ENCODE measurements at regions not wholly inside any gene's neighbourhood (a gene's known extent, or its start where the extent isn't known, plus 50 kb on each side); places are given as distances from the start of the nearest gene placed in this dataset.

GRCh38 chr7:25316366-25316765 lies 88.1 kb upstream of the NPVF start:
- no peak for DNase-seq

GRCh38 chr7:25318047-25318446 lies 89.8 kb upstream of the NPVF start:
- no peak for DNase-seq

- DNase-seq, result no peak
Measured at GRCh38 chr7:25319707-25320106, 91.4 kb upstream of the NPVF start.

GRCh38 chr7:25320791-25321190 lies 92.5 kb upstream of the NPVF start:
- no peak for DNase-seq

GRCh38 chr7:25321424-25321823 lies 93.1 kb upstream of the NPVF start:
- DNase-seq, result no peak

DNA sequence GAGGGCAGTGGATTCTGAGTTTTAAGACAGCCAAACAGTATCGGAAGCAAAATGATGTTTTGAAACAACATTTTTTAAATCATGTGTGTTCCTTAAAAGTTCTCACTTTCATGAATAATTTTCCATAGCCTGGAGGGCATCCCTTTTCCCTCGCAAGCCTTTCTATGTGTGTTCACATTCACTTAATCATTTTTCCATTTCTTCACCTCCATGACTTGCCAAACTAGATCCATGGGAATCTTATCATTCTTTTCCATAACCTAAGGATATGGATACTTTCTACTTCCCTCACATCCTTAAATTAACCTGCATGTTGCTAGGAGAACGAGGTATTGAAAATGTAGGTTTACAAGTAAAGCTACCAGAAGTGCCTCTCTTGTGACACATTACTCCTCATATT lies 94.2 kb upstream of the NPVF start:
- DNase-seq, result no peak

DNA sequence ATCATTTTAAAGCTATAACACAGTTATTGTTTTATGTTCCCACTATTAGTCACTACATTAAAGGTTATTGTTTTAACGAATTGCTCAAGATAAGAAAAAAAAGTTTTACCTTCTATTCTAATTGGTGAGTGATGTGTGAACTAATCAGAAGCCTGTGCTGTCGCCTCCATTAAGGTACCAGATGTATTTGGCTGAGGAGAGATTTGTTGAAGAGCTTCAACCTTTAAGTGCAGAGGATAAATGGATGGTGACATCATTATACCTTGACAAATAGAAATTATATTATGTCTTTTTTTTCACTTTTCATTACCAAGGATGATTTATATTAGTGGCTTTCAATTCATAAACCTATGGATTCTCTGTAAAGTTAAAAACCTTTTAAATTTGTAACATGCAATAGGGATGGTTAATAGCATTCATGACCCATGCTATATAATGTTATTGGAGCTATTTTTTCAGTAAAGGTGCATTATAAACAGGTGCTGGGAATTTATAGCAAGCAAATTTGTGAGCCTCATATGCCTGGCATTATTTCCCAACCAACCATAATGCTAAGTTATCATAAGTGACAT lies 97.0 kb upstream of the NPVF start:
- no peak for DNase-seq

DNA sequence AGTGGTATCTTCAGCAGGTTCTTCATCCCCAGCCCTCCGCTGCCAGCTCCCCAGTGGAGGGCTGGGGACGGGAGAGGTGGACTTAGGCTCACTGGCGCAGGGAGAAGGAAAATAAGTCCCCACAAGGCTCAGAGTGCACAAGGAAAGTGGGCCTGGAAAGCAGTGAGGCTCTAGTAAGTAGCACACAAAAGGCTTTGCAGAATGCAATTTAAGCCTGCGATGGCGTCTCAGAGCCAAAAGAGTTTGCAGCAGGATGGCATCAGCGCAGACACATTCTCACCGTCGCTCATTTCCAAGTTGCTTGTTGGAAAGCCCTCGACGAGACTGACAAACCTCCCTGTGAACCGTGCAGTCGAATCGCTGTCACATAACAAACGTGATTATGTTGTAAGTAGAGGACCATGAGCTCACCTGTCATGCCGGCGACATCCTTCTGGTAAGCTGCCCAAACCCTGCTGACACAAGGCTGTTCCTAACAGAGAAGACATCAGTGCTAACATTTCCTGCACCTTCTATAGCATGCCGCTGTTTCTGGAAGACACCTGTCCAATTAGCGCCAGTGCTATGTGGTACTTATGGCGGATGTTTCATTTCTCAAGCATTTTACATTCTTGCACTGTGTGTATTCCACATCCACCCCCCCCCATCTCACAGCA lies 98.3 kb upstream of the NPVF start:
- no peak for DNase-seq

DNA sequence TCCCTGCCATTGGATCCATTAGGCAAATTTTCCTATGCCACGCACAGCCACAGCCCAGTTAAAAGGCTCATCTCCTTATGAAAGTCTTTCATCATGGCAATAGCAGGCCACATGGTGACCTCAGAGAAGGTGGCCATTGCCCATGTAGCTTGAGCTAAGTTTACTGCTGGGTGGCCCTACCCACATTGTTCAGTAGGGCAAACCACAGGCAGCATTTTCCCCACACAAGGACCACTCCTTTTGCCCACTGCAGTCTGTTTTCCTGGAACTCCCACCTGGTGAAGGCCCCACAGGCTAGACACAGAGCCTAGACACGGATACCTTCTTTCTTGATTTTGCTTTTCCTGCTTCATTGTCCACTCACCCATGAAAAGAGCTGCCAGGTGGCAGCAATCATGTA lies 101.5 kb upstream of the NPVF start:
- no peak for DNase-seq

GRCh38 chr7:25333296-25333928 lies 105.1 kb upstream of the NPVF start:
- no peak for DNase-seq

GRCh38 chr7:25347360-25348066 lies 119.2 kb upstream of the NPVF start:
- no peak for DNase-seq

DNA sequence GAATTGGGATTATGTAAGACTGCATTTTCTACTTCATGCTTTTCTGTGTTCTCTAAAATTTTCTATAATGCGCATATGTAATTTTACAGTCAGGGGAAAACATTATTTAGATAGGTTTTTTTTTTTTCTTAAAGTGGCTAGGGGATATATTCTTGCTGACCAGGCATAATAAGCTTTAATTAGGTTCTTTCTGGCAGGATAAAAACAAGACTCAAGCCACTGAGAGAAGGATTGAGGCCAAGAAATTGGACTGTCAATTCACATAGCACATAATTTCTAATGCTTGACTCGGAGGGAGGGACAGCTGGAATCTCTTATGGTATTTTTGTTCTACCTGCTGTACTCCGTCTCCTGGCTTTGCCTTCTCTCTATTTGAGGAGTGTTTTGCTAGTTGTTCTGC lies 119.8 kb upstream of the NPVF start:
- DNase-seq, result no peak

GRCh38 chr7:25349283-25350017 lies 121.2 kb upstream of the NPVF start:
- DNase-seq, result no peak

DNA sequence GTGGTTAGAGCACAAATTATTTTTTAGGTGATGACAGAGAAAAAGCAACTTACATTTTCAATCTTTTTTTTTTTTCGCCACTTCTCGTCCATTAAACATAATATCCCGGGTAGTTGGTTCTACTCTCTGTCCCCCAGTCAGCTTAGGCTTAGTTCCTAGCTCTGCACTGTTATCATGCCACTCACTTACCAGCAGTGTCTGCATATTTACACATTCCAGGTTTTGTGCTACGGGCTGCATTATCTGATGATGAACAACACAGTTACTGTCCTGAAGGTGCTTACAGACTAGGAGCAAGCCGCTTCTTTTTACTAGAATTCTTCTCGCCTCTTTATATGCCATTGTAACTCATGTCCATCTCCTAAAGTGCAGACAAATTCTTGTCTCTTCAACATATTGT lies 121.8 kb upstream of the NPVF start:
- no peak for DNase-seq

DNA sequence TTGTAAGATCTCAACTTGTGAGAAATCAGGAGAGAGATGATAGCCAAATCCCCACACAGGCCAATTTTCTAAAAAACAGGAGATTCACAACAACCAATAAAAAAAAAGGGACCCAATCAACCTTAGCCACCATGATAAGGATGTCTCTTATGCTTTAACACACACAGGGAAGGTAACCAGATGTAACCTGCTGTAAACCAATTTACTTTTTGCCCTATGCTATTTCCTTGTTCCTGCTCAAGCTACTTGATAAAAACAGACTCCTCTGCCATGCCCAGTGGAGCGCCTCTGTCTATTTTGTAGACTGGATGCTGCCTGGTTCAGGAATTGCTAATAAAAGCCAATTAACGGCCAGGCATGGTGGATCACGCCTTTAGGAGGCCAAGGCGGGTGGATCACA lies 123.5 kb upstream of the NPVF start:
- no peak for DNase-seq

DNA sequence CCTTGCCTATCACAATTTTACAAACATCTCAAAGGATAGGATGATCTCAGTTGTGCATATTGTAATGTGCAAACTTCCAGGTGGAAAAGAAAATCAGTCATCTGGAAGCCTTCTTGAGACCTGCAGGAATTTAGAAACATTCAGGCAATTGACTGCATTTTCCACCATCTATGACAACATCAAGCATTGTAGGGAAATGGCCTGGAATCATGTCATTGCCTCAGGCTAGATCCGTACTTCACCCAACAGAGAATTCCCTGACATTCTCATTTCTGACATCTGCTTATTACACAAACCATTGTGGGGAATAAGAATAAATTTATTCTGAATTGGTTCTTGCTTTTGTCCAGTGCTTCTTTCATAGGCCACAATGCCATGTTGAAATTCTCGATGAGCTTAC lies 124.9 kb upstream of the NPVF start:
- DNase-seq, result no peak

- DNase-seq, result no peak
Measured at GRCh38 chr7:25353732-25354131, 125.4 kb upstream of the NPVF start.

- no peak for DNase-seq
Measured at GRCh38 chr7:25356534-25357151, 128.4 kb upstream of the NPVF start.

DNA sequence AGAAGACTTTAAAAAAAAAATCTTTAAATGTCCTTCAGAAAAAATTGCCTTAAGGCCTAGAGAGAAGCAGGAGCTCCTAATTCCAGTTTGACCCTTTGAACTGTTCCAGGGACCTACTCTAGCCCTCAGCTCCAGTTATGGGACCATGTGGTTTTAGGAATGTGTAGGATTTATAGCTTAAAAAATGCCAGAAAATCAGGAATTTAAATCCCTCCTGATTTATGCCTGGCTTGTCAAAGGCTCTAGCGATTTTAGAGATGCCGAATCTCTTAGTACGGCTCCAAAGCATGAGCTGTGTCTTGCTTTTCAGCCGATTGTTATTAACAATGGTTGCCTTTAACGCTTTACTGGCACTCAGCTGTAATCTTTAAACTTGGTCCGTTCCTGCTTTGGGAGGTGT lies 130.6 kb upstream of the NPVF start:
- DNase-seq, result no peak

- no peak for DNase-seq
Measured at GRCh38 chr7:25359471-25360059, 131.3 kb upstream of the NPVF start.

GRCh38 chr7:25360451-25360850 lies 132.2 kb upstream of the NPVF start:
- DNase-seq, result no peak

DNA sequence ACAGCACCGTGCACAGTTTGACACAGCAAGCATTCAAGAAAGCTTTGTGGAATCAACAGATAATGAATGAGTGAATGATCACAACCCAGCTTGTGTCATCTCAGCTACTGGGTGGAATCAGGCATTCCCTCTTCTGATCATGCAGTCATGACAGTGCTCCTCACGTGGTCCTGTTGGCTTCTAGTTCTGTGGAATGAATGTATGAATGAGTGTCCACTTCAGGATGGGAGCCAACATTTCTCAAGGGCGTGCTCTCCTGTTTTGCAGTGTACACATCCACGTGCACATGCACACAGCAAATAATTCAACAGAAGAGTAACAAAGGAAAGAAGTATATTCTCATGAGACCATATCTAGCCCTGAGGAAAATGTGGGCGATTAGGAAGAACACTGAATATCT lies 133.1 kb upstream of the NPVF start:
- DNase-seq, result no peak

- no peak for DNase-seq
Measured at GRCh38 chr7:25361863-25362262, 133.6 kb upstream of the NPVF start.

Data from hematopoietic multipotent progenitor cell treated with erythropoietin and hydrocortisone succinate and interleukin-3 and kit ligand, for 8 days (in vitro differentiated cells).